HG02763 (cell line): ENCODE measurements at regions not wholly inside any gene's neighbourhood (a gene's known extent, or its start where the extent isn't known, plus 50 kb on each side); places are given as distances from the start of the nearest gene placed in this dataset.

Source experiments
- ATAC-seq: cut with Tn5 transposase; IDR thresholded peaks from one replicate; pipeline ENCODE4 v1.9.1; 2021; ENCODE audit warnings: mild to moderate bottlenecking, moderate library complexity; ENCODE audit not compliant: unreplicated experiment

DNA sequence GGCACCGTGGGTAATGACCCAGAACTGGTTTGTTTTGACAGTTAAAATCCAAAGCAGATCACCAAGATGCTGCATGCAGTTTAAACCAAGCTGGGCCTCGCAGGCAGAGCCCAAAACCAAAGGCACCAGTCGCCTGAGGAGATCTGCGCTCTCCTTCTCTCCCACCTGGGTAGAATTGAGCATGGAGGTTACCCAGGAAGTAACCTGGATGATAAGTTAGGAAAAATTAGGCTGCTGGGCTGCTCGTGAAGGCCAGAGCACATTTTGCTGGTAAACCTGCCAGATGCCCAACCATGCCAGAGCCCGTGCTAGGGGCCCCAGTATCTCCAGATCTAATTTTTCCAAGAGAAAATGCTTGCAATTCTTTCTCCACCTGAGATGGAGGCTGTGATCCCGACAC lies 388.3 kb upstream of the MGMT start:
- no peak for ATAC-seq

DNA sequence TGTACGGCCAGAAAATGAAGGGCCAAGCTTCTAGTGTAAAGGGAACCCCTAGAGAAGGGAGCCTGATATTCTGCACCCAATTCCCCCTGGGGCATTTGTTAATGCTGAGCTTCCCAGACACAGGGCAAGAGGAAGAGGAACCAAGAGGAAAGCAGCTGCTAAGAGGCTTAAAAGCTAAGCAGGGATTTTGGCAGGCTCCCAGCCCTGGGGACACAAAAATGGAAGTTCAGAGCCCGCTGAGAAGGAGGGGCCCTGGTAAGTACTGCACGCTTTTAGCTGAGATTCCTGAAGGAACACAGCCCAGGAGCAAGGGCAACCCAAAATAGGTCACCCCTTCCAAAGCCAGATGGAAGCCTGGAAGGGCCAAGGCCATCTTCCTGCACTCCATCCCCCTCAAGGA lies 387.3 kb upstream of the MGMT start:
- ATAC-seq: no peak

DNA sequence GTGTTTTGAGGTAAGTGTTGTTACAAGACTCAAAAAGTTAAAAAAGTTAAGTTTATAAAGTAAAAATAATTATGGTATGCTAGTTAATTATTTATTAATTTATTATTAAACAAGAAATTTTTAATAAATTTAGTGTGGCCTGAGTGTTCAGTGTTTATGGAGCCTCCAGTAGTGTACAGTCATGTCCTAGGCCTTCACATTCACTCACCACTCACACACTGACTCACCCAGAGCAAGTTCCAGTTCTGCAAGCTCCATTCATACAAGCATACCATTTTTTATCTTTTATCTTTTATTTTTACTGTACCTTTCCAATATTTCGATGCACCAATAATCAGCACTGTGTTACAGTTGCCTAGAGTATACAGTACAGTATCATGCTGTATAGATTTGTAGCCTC lies 381.2 kb upstream of the MGMT start:
- ATAC-seq: no peak

DNA sequence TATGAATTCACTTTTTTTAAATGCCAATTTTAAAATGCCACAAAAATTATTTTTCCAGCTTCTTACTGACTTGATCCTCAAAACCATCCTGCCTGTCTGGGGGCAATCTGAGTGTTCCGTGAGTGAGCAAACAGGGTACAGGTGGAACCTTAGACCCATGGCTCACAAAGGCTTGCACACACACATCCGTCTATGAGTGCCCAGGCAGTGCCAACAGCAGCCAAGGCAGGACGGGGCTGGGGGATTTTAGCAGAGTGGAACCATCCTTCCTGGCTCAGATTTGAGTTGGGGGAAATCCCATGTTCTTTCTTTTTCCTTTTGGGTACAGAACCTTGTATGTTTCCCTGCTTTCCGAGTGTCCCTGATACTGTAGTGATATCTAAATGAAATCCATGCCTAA lies 377.7 kb upstream of the MGMT start:
- no peak for ATAC-seq

DNA sequence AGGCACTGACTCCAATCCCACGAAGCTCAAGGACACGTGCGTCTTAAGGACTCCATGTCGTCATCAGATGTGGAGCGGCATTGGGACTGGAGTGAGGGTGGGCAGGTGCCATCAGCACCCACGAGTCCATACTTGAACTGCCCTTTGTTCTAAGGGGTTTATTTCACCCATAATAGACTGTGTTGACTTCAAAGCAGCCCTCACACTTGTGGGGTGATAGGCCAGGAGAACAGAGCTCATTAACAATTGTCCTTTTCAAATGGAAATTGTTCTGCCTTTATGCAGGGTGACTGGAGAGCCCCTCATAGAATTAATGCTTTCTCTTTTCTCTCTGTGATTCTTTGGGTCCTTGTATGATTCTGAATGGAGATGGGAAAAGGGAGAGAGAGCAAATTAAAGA lies 376.9 kb upstream of the MGMT start:
- no peak for ATAC-seq

DNA sequence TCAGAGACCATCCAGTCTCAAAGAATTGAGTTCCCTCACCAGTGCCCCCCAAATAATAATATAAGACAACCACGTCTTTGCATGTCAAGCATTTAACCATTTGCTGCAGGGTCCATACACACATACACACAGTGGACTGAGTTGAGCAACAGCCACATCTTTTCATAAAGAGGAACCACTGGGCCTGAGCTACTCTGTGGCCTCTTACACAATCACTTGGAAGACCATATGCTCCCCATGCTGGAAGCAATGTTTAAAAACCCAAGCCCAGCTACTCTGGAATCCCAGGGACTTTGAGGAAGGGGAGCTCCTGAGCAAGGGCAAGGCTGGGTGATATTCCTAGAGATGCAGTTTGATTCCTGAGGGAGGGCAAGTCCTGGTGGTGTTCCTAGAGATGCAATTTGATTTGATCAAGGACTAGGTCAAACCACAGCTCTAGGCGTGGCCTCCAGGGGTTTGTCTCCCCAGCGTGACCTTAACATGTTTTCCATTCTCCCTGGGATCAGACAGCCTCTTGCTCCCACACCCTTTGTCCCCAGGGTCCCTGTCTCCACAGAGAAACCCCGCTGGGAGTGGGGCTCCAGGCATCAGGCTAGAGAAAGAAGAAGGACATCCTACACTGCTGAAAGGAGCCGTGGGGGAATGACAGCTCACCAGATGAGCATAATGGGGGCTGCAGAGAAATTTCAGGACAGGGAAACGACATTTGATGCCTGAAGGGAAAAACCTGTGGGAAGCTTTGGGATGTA lies 376.2 kb upstream of the MGMT start:
- ATAC-seq: no peak

DNA sequence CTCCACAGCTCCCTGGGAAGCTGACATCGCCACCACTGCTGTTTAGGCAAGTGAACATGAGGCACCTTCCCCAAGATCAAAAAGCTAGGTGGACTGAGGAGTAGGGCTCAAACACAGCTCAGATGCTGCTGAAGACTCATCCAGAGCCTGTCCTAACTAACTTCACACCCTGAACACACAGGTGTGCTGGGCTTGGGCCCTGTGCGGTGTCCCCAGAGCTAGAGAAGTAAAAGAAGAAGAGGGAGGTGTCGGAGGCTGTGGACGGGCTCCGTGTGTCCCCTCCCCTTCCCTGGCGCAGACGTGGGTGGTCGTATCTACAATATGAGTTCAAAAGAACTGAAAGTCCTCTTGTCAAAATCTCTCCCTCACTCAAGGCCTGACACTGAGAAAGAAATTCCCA lies 373.4 kb upstream of the MGMT start:
- ATAC-seq: no peak

DNA sequence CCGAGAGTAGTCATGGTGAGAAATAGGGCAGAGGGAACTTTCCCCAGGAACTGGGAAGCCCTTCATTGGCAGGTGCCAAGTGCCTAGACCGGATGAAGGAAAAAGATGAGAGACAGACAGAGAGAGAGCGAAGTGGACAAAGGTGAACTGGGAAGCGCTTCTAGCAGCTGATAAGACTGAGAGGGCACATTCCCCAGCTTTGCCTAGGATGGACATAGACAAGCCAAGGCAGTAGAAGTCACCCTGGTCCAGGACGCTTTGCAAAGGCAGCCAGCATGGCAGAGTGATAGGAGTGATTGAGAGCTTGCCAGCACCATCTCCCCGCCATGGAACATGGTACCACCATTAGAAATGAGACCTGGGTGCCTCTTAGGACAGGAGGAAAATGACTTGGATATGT lies 372.8 kb upstream of the MGMT start:
- ATAC-seq: no peak

DNA sequence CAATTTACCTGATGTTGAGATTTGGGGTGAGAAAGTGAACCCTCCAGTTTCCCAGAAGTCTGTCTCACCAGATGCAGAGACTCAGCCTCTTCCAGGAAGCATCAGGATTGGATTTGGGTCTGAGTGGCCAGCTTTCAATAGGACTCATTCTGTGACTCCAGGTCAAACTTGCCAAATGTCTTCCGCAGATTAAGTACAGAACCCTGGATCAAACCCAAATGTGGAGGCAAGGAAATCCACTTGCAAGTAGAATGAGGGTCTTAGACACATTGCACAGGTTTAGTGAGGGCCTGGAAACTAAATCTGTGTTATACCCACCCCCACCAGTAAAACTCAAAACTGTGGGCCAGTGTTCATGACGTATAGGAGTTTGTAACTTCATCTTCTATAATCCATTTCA lies 372.2 kb upstream of the MGMT start:
- ATAC-seq: no peak

DNA sequence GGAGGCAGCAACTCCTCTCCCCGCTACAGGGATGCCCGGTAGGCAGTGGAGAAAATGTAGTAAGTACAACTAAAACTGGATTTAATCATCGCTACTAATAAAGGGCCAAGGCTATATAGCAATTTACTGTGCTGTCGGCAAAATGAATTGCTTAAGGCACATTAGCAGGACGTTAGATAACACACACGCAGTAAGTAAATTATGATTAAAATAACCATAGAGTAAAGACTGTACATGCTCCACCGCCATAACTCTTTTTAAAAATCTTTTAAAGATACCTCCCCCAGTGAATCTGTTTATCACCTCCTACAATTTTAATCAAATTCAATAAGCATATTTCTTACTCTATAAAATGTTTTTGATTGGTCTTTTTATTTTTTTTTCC lies 371.4 kb upstream of the MGMT start:
- no peak for ATAC-seq

DNA sequence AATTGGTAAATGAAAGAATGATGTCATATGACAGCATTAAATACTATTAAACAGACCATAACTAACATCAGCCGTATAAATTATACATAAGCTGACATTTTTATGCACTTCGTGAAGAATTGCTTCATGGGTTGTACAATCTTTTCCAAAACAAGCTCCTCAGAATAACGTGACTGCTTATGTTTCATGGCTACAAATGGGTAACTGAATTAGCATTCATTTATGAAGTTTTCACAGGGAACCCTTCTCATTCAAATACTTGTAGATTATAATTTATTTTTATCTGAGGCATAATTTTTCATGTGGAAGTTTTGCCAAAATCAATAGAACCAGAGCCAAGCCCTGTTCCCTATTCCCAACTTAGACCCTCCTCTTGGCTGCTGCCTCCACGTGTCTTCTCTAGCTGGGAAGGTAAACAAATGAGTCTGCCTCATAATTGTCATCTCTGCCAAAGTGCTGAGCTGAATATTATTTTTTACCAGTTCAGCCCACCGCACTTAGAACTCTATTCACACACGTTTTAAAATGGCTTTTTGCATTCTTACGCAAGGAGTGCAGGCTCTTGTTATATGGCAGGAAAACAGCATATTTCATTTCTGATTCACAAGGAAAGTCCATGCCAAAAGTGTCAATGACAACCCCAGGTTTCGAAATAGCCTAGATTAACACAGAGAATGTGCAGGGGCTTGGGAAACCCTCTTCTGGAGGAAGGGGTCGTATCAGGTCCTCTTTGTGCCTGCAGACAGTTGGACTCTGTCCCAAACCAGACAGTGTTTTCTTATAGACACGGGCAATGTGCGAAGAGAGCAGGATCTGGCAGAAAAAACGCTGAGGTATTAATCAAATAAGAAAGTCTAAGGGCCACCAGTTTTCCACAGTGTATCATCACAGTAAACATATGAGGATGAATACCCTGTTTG lies 370.7 kb upstream of the MGMT start:
- ATAC-seq: no peak

DNA sequence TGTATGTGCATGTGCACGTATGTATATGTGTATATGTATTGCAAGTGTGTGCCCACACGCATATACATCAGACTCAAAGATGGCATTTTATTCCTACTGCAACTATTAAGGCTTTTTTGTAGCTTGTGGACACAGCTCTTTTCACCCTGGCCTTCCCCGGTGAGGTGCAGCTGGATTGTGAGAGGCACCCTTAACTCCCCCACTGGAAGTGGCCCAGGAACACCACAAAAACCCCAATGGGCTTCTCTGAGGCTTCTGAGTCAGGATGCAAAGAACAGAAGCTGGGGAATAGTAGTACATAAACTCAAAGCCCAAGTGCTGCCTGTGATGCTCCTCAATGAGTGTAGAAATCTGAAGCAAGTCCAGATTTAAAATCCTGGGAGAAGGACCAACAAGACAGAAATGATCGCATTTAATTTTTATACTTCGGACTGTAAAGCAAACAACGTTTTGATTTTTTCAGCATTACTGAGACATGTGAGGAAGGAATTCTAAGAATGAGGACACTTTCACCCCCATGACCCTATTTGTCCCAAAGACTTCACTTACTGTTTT lies 369.2 kb upstream of the MGMT start:
- ATAC-seq: no peak

DNA sequence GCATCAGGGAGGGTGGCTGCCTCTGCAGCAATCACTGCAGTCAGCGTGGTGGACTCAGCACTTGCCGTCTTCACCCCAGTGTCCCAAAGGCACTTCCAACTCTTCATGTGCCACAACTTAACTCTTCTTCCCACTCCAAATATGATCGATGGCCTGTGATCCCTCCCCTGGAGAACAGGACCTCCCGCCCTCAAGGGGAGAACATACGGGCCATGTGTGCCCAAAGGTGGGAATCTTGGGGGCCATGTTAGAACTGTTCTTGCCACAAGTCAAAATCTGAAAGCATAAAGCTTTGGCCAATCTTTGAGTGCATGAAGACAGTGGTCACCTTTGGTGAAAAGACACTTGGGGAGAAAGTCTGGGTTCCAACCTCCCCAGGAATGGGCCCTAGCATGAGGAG lies 368.5 kb upstream of the MGMT start:
- no peak for ATAC-seq

DNA sequence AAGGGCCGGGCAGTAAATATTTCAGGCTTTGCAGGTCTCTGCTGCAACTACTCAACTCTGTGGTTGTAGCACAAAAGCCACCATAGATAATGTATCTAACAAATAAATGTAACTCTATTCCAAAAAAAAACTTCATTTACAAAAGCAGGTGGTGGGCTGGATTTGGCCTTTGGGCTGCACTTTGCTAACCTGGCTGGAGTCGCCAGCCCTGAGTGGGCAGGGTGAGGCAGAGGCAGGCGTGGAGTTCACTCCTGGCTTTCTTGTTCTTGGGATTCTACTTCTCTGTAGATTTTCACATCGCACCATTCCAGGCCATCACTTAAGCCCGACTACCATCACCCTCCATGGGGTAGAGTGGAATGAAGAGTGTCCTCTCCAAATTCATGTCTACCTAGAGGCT lies 367.6 kb upstream of the MGMT start:
- ATAC-seq: no peak

DNA sequence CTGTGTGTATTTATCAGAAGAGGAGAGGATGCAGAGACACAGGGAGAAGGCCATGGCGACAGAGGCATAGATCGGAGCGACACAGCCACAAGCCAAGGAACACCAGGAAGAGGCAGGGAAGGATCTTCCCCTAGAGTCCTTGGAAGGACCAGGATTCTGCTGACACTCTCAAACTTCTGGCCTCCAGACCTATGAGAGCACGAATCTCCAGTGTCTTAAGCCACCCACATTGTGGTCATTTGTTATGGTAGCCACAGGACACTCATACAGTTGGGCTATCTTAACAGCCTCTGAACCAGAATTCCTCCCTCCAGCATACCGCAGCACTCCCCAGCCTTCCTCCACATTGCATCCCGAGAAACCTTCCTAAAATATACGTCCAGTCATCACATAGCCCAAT lies 367.0 kb upstream of the MGMT start:
- no peak for ATAC-seq

DNA sequence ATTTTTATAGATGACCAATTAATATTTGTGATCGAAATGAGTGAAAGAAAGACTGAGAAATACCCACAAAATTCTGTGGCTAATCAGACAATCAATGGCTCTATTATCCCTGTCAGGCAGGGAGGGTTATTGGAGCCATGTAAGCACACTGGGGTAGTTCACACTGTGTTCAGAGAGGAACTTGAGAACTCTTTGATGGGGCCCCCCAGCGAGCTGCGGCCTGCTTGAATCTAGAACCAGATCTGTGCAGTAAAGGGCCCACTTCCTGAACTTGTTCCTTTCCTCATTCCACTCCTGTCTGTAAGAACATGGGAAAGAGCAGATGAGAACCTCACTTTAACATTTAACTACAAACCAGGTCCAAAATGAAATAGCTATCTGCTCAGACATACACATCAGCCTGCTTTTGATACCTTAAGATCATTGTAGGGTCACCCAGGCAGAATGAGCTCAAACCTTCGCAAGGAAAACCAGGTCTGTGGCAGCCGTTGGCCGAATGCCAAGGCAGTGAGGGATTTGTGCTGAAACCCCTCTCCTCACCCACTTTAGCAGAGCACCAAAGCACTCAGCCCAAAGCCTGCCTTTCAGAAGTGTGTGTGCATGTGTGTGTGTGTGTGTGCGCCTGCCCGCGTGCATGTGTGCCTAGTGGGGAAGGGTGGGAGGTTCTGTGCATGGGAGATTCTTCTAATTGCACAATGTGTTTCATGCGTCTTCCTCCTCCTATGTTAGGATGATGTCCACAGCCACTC lies 365.6 kb upstream of the MGMT start:
- ATAC-seq: no peak

DNA sequence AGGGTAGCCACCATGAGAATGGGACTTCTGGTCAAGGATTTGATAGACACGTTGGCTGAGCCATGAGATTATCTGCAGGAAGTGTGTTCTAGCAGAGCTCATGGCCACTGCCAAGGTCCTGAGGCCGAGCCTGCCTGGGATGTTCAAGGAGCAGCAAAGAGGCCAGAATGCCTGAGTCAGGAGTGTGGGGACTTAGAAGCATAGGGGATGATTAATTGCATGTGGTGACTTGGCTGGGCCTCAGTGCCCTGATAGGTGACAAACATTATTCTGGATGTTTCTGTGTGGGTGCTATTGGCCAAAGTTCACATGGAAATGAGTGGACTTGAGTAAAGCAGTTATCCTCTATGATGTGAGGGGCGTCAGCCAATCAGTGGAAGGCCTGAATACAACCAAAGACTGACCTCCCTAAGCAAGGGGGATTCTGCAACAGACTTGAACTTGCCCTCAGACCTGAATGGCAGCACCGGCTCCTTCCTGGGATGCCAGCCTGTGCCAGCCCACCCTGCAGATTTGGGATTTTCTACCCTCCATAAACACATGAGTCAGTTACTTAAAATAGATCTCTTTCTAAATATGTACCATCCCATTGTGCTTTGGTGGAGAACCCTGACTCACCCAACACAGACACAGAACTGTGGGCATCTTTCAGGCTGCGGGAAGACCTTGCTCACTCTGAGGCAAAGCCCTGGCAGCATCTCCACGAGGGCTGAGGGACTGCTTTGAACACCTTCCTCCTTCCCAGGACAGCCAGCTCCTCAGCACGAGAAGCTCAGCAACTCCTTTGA lies 363.9 kb upstream of the MGMT start:
- ATAC-seq: no peak

DNA sequence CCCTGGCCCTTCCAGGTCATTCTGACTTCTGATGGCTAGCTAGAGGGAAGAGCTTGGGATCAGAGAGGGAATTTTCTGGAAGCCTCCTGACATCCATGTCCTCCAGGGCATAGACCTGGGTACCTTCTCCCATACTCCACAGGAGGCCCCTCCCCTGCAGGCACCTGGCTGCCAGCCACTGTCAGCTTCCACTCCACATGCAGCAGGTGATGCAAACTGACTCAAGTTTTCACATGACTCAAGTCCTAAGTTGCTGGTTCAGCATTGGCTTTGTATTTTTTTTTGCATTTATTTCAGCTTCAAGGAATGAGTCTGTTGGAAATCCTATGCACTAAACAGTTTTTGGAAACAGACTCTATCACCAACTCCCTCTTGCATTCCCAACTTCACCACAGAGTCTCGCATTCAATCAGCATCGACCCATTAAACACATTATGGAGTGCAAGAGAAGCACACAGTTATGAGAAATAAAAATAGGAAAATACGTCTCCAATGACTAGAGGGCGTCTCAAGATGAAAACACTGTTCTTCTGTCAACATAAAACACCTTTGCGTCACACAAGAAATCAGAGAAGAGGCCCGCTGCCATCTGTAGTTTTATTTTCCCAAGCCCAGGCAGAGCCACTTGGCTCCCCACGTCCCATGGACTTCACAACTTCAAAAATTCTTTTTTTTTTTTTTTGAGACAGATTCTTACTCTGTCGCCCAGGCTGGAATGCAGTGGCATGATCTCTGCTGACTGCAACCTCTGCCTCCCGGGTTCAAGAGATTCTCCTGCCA lies 362.6 kb upstream of the MGMT start:
- no peak for ATAC-seq

DNA sequence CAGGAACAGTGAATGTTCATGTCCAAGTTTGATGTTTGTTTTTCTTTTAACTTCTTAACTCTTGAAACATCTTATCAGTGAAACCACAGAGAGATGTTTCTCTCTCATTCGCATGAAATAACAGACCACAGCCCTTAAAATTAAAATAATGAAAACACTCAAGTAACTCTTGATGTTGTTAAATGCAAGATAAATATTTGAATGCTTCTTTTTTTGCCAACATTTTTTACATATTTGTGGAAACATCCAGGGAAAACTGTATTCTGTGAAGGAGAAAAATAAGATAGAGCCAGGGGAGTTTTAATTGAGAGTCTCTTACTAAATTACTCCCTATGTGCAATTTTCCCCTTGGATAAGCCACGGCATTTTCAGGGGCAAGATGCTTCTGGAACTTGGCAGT lies 361.8 kb upstream of the MGMT start:
- no peak for ATAC-seq

DNA sequence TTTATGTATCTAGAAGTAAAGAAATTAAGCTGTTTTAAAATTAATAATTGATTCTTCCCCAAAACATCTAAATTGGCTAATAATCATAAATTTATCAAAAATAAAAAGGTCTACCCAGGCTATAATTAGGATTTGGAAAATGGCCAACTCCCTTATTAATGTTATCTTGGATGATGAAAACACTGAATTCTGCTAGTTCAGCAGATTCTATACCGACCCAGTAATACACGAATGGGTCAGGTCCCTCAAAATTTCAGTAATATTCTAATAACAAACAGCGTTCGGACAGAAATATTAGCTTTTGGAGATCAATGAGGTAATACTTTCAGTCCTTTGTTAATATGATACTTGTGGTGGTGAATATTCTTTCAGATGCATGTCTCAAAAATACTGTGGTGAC lies 360.7 kb upstream of the MGMT start:
- no peak for ATAC-seq
